ENCODE measurements at regions not wholly inside any gene's neighbourhood (a gene's known extent, or its start where the extent isn't known, plus 50 kb on each side); places are given as distances from the start of the nearest gene placed in this dataset.

DNA sequence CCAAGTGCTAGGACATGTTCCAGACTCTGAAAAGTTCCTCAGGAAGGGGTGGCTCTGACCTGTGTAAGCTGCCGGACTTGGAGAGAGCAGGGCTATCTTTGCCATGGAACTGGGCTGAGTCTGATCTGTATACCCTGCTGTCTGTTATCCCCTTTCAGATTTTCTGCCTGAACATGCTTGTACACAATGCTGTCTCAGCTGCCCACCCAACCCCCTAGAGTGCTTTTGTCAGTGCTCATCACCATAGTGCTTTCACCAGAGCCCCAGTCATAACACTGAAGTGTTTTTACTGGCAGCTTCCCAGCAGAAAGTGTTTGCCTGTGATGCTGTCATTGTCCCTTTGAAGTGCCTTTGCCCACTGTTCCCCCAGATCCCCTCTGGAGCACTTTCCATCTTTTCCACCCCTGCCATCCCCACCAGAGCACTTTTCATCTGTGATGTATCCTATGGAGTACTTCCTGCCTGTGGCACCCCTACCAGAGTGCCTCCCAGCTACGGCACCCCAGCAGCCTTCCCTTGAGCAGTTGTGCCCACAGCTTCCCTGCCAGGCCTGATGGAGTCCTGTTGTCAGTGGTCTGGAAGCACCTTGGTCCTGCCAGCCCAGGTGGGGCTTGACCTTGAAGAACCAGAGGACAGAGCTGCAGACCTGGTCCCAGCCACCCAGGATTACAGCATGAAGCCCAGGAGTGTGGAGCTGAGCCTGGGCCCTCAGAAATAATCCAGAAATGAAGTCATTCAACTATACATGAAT, 397.7 kb downstream of the DIPK2A start:
- no peak overlapping the region for H3K4me3 ChIP-seq (ENCODE audit: low read length)

DNA sequence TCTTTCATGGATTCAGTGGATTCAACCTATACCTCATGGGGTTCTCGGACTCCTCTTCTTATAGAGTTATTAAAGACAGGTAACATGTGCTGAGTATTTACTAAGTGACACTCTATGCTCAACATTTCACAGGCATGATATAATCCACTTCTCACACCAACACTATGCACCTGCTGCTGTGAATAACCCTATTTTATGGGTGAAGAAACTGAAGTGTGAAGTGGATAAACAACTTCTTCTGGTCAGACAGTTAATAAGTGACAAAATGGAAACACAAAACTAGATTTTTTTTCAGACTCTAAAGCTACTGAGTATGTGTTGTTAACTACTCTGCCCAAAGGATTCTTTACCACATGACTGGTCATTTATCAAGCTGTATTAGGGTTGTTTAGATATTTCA, 403.5 kb downstream of the DIPK2A start:
- Histone ChIP-seq H3K4me1 (ENCODE audit: control insufficient read depth, insufficient read depth, low read length) (no peaks in the 10 kb centered on the region), H3K9ac (ENCODE audit: low read length) (no peak overlapping the region), H3K9me3 (ENCODE audit: control insufficient read depth, low read length) (peaks cover 22% of the 10 kb centered on the region), H3K4me3 (ENCODE audit: low read length) (no peak overlapping the region), H3K27me3 (replicated peaks; ENCODE audit: control insufficient read depth, insufficient read depth, low read length) (no peaks in the 10 kb centered on the region), H3K36me3 (ENCODE audit: control insufficient read depth, insufficient read depth, low read length, severe bottlenecking) (no peaks in the 10 kb centered on the region)
- no peak for DNase-seq (ENCODE audit: low read depth)

More for the DNA sequence above, 397.7 kb downstream of the DIPK2A start:
- DNase-seq (ENCODE audit: low read depth) = no peak
- peaks cover 16% of the 10 kb centered on the region for H3K9me3 ChIP-seq (ENCODE audit: control insufficient read depth, low read length)
- H3K9ac ChIP-seq (ENCODE audit: low read length) = no peak overlapping the region
- no peaks in the 10 kb centered on the region for H3K27me3 ChIP-seq (replicated peaks; ENCODE audit: control insufficient read depth, insufficient read depth, low read length)
- H3K4me1 ChIP-seq (ENCODE audit: control insufficient read depth, insufficient read depth, low read length) = no peaks in the 10 kb centered on the region
- no peaks in the 10 kb centered on the region for H3K36me3 ChIP-seq (ENCODE audit: control insufficient read depth, insufficient read depth, low read length, severe bottlenecking)

DNA sequence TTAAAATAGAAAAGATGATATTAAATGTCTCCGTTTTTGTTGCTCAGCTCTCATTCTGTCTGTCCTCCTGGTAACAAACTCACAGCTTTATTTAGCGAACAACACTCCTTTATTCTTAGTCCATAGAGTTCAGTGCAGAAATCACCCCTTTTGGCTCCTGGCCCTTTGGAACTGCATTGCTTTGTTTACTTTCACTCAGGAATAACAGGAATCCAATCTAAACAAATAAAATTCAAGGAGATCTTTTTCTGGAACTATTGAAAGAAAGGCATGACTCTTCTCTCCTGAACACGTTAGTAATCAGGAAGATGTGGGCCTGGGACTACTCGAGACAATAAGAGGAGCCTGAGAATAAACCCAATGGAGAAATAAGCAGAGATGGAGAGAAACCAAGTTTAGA, 409.2 kb downstream of the DIPK2A start:
- Histone ChIP-seq H3K4me3 (ENCODE audit: low read length) (no peak overlapping the region), H3K9ac (ENCODE audit: low read length) (no peak overlapping the region), H3K9me3 (ENCODE audit: control insufficient read depth, low read length) (peaks cover 10% of the 10 kb centered on the region), H3K27me3 (replicated peaks; ENCODE audit: control insufficient read depth, insufficient read depth, low read length) (no peaks in the 10 kb centered on the region), H3K4me1 (ENCODE audit: control insufficient read depth, insufficient read depth, low read length) (peaks cover 4% of the 10 kb centered on the region), H3K36me3 (ENCODE audit: control insufficient read depth, insufficient read depth, low read length, severe bottlenecking) (no peaks in the 10 kb centered on the region)
- DNase-seq (ENCODE audit: low read depth) = no peak

DNA sequence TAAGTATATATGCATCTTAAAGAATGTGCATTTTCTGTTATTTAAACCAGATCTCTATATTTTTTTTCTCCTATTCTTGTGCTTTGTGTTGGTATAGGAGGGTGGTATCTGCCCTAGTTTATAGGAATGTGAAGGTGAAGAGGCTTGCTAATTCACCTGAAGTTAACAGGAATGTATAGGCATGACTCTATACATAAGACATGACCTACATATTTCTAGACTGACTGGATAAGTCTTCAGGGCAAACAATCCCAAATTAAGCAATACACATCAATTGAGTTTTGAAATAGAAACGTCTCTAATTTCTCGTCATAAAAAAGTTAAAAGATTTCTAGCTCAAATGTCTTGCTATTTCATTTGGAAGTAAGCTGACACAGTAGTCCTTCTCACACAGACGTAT, 410.0 kb downstream of the DIPK2A start:
- Histone ChIP-seq H3K9ac (ENCODE audit: low read length) (no peak overlapping the region), H3K4me3 (ENCODE audit: low read length) (no peak overlapping the region), H3K27me3 (replicated peaks; ENCODE audit: control insufficient read depth, insufficient read depth, low read length) (no peaks in the 10 kb centered on the region), H3K36me3 (ENCODE audit: control insufficient read depth, insufficient read depth, low read length, severe bottlenecking) (no peaks in the 10 kb centered on the region), H3K9me3 (ENCODE audit: control insufficient read depth, low read length) (peaks cover 10% of the 10 kb centered on the region), H3K4me1 (ENCODE audit: control insufficient read depth, insufficient read depth, low read length) (peaks cover 4% of the 10 kb centered on the region)
- DNase-seq (ENCODE audit: low read depth) = no peak

DNA sequence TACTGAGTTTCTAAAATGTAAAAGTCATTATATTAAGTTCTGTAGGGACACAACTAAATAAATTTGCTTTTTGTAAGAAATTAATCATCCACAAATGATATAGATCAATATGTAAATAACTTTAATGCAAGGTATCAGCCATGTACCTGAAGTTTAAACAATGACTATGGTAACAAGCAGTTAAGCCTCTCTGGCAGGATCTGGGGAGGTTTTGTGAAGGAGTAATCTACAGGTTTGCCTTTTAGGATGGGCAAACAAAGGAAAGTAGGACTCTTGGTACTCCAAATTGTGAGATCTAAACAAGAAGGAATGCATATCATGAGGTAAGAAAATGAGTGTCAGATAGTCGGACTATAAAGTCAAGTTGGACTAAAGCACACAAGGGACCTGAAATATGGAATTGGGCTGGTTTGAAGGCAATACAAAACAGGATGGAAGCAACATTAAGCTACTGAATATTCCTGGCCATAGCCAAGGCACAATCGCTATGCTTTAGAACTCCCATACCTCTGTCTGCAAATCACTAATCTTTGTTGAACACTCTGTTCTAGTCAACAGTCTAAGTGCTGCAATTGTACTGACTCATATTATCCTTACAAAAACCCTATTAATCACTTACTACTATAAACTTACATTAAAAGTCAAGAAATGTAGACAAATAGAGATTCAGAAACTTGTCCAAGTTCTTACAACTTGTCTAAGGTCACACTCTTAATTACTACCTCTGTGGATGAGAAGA, 412.8 kb downstream of the DIPK2A start:
- no peaks in the 10 kb centered on the region for H3K36me3 ChIP-seq (ENCODE audit: control insufficient read depth, insufficient read depth, low read length, severe bottlenecking)
- H3K4me3 ChIP-seq (ENCODE audit: low read length) = no peak overlapping the region
- no peak overlapping the region for H3K9ac ChIP-seq (ENCODE audit: low read length)
- H3K4me1 ChIP-seq (ENCODE audit: control insufficient read depth, insufficient read depth, low read length) = peaks cover 4% of the 10 kb centered on the region
- DNase-seq (ENCODE audit: low read depth) = no peak
- no peaks in the 10 kb centered on the region for H3K27me3 ChIP-seq (replicated peaks; ENCODE audit: control insufficient read depth, insufficient read depth, low read length)
- H3K9me3 ChIP-seq (ENCODE audit: control insufficient read depth, low read length) = no peaks in the 10 kb centered on the region

DNA sequence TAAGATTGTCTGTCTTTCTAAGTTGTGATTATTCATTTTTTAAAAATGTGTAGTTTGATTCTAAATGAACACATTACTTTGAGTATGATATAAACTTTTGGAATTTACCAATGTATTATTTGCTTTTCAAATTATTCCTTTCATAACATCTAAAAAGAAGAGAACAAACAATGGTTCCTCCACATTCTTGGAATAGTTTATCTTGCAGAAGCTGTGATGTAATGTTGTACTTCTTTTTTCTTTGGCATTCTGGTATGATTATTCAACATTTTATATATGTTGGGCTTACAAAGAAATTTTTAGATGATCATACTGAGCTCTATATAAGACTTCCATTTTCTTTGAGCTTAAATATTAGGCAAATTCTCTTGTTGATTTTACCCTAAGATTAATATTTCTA, 419.2 kb downstream of the DIPK2A start:
- H3K36me3 ChIP-seq (ENCODE audit: control insufficient read depth, insufficient read depth, low read length, severe bottlenecking) = no peaks in the 10 kb centered on the region
- no peaks in the 10 kb centered on the region for H3K27me3 ChIP-seq (replicated peaks; ENCODE audit: control insufficient read depth, insufficient read depth, low read length)
- H3K9ac ChIP-seq (ENCODE audit: low read length) = no peak overlapping the region
- no peaks in the 10 kb centered on the region for H3K9me3 ChIP-seq (ENCODE audit: control insufficient read depth, low read length)
- DNase-seq (ENCODE audit: low read depth) = no peak
- H3K4me3 ChIP-seq (ENCODE audit: low read length) = no peak overlapping the region
- no peaks in the 10 kb centered on the region for H3K4me1 ChIP-seq (ENCODE audit: control insufficient read depth, insufficient read depth, low read length)

DNA sequence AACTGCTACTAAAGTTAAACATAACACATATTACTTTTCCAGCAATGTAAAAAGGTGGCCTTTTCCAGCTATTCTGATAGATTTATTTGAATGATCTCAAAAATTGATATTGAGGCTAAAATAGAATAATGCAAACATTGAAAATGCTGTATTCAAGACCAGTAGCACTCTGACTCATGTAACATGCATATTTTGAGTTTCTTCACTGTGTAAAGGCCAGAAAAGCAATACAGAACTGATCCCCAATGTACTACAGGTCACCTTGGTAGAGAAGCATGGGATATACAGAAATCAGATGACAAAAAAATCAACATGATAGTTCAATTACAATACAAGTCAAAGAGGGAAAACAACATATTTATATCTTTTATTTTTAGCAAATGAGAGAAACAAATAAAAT, 419.6 kb downstream of the DIPK2A start:
- Histone ChIP-seq H3K9ac (ENCODE audit: low read length) (no peak overlapping the region), H3K4me1 (ENCODE audit: control insufficient read depth, insufficient read depth, low read length) (no peaks in the 10 kb centered on the region), H3K9me3 (ENCODE audit: control insufficient read depth, low read length) (no peaks in the 10 kb centered on the region), H3K27me3 (replicated peaks; ENCODE audit: control insufficient read depth, insufficient read depth, low read length) (no peaks in the 10 kb centered on the region), H3K36me3 (ENCODE audit: control insufficient read depth, insufficient read depth, low read length, severe bottlenecking) (no peaks in the 10 kb centered on the region), H3K4me3 (ENCODE audit: low read length) (no peak overlapping the region)
- DNase-seq (ENCODE audit: low read depth) = no peak

DNA sequence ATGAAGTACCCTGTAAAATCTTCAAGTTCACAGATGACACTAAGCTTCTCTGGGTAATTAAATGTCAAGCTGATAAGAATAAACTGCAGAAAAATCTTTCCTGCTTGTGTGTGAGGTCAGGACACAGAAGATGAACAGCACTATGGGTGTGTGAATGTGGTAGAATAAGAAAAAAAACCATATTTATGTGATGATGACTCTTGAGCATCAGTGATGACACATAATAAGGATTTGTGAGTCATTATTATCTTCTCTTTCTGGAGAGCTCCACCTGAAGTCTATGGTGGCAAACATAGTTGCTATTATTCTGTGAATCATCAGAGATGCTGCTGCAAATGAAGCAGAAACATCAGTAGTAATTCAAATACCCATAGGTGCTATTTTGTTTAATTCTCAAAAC, 422.4 kb downstream of the DIPK2A start:
- DNase-seq (ENCODE audit: low read depth) = no peak

DNA sequence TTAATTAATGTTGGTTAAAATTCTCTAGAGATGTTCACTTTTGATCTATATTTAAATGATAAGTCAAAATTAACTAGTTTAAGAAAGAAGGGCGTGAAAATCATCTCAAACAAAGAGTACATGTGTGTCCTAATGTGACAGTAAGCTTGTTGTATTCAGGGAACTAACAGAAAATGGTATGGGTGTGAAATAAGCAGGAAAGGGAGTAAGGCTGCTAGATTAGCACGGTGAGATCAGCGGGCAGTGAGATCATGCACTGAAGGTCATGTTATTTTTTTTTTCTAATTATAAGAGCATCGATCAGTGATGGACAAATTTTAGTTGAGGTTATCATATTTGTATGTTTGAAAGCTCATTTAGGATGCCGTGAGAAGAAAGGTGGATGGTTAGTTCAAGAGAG, 430.8 kb downstream of the DIPK2A start:
- H3K4me1 ChIP-seq (ENCODE audit: control insufficient read depth, insufficient read depth, low read length) = no peaks in the 10 kb centered on the region

More for the DNA sequence above, 422.4 kb downstream of the DIPK2A start:
- no peaks in the 10 kb centered on the region for H3K4me1 ChIP-seq (ENCODE audit: control insufficient read depth, insufficient read depth, low read length)
- H3K9ac ChIP-seq (ENCODE audit: low read length) = no peak overlapping the region
- H3K36me3 ChIP-seq (ENCODE audit: control insufficient read depth, insufficient read depth, low read length, severe bottlenecking) = no peaks in the 10 kb centered on the region
- H3K27me3 ChIP-seq (replicated peaks; ENCODE audit: control insufficient read depth, insufficient read depth, low read length) = no peaks in the 10 kb centered on the region
- H3K9me3 ChIP-seq (ENCODE audit: control insufficient read depth, low read length) = peaks cover 2% of the 10 kb centered on the region
- H3K4me3 ChIP-seq (ENCODE audit: low read length) = no peak overlapping the region

DNA sequence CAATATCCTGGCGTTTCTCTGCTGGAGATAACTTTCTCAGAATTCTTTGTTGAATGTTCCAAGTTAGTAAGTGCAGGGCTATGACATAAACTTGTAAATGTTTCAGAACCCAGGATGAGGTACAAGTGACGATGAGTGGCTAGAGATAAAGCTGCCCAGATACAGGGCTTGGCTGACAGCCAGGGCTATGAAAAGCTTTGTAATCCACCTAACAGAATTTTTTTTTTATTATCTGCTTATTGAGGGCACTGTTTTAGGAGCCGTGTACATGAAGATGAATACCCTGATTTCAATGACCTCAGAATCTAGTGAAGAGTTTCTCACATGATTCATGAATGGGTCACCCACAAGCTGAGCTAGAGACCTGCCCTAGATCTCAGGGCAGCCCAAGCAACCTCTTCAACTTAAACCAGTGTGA, 431.4 kb downstream of the DIPK2A start:
- no peaks in the 10 kb centered on the region for H3K36me3 ChIP-seq (ENCODE audit: control insufficient read depth, insufficient read depth, low read length, severe bottlenecking)
- H3K4me3 ChIP-seq (ENCODE audit: low read length) = no peak overlapping the region
- H3K4me1 ChIP-seq (ENCODE audit: control insufficient read depth, insufficient read depth, low read length) = no peaks in the 10 kb centered on the region
- no peak overlapping the region for H3K9ac ChIP-seq (ENCODE audit: low read length)
- DNase-seq (ENCODE audit: low read depth) = no peak
- H3K9me3 ChIP-seq (ENCODE audit: control insufficient read depth, low read length) = peaks cover 12% of the 10 kb centered on the region
- no peaks in the 10 kb centered on the region for H3K27me3 ChIP-seq (replicated peaks; ENCODE audit: control insufficient read depth, insufficient read depth, low read length)

More for the DNA sequence above, 430.8 kb downstream of the DIPK2A start:
- Histone ChIP-seq H3K4me3 (ENCODE audit: low read length) (no peak overlapping the region), H3K27me3 (replicated peaks; ENCODE audit: control insufficient read depth, insufficient read depth, low read length) (no peaks in the 10 kb centered on the region), H3K36me3 (ENCODE audit: control insufficient read depth, insufficient read depth, low read length, severe bottlenecking) (no peaks in the 10 kb centered on the region), H3K9ac (ENCODE audit: low read length) (no peak overlapping the region), H3K9me3 (ENCODE audit: control insufficient read depth, low read length) (peaks cover 12% of the 10 kb centered on the region)
- DNase-seq (ENCODE audit: low read depth) = no peak

DNA sequence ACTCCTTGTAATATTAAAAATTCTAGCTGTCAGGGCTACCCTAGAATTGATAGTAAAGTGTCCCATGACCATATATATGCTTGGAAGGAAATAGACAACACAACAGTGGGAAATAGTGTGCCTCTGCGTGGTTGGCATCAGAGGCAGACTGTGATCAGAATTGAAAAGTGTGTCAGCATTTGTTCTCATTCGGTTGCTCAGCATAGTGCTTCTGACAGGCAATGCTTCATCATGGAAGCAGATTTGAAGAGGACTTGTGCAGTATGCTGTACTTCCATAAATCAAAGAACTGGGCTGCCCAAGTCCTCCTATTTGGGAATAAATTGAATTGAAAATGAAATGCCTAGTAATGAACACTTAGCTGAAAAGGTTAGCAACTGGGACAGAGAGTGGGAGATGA, 435.7 kb downstream of the DIPK2A start:
- H3K9me3 ChIP-seq (ENCODE audit: control insufficient read depth, low read length) = no peaks in the 10 kb centered on the region
- H3K27me3 ChIP-seq (replicated peaks; ENCODE audit: control insufficient read depth, insufficient read depth, low read length) = no peaks in the 10 kb centered on the region
- H3K9ac ChIP-seq (ENCODE audit: low read length) = no peak overlapping the region
- H3K4me3 ChIP-seq (ENCODE audit: low read length) = no peak overlapping the region
- H3K4me1 ChIP-seq (ENCODE audit: control insufficient read depth, insufficient read depth, low read length) = no peaks in the 10 kb centered on the region
- DNase-seq (ENCODE audit: low read depth) = no peak
- H3K36me3 ChIP-seq (ENCODE audit: control insufficient read depth, insufficient read depth, low read length, severe bottlenecking) = no peaks in the 10 kb centered on the region
